ENCODE measurements at regions not wholly inside any gene's neighbourhood (a gene's known extent, or its start where the extent isn't known, plus 50 kb on each side); places are given as distances from the start of the nearest gene placed in this dataset.

DNA sequence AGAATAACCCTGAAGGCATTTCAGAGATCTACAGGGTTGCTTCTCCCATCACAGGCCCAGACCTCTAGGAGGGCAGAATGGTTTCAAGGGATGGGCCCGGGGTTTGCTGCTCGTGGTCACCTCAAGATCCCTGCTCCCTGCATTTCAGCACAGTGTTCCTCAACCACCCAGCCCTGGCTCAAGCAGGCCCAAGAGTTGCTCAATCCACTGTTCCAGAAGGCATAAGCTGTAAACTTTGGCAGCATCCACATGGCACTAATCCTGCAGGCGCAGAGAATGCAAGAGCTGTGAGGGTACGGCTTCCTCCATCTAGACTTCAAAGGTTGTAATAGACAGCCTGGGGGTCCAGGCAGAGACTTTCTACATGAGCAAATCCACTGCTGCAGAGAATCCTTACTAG lies 225.0 kb upstream of the UBASH3B start:
- H3K4me1 ChIP-seq: no peaks in the 10 kb centered on the region
- no peaks in the 10 kb centered on the region for H3K9me3 ChIP-seq
- no peaks in the 10 kb centered on the region for H3K36me3 ChIP-seq (replicated peaks in 1 of 2; ENCODE audit: insufficient read depth in 1 of 2, low read depth in 2 of 2)
- no peaks in the 10 kb centered on the region for H3K27me3 ChIP-seq
- intact Hi-C loops (cut with DNase I): no loop called here
- H3K27ac ChIP-seq: no peak overlapping the region
- DNase-seq (no peak), ATAC-seq (no peak)
- 95 to 96% methylated on average over 2 to 4 of the region's 4 CpGs for WGBS, 2 donors
- H3K4me3 ChIP-seq: no peak overlapping the region
- TF ChIP-seq, protein P1, sequence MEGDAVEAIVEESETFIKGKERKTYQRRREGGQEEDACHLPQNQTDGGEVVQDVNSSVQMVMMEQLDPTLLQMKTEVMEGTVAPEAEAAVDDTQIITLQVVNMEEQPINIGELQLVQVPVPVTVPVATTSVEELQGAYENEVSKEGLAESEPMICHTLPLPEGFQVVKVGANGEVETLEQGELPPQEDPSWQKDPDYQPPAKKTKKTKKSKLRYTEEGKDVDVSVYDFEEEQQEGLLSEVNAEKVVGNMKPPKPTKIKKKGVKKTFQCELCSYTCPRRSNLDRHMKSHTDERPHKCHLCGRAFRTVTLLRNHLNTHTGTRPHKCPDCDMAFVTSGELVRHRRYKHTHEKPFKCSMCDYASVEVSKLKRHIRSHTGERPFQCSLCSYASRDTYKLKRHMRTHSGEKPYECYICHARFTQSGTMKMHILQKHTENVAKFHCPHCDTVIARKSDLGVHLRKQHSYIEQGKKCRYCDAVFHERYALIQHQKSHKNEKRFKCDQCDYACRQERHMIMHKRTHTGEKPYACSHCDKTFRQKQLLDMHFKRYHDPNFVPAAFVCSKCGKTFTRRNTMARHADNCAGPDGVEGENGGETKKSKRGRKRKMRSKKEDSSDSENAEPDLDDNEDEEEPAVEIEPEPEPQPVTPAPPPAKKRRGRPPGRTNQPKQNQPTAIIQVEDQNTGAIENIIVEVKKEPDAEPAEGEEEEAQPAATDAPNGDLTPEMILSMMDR (IDR thresholded peaks at IDR 0.05): no peak
- no peak for TF ChIP-seq POLR2A (IDR thresholded peaks at IDR 0.05)

DNA sequence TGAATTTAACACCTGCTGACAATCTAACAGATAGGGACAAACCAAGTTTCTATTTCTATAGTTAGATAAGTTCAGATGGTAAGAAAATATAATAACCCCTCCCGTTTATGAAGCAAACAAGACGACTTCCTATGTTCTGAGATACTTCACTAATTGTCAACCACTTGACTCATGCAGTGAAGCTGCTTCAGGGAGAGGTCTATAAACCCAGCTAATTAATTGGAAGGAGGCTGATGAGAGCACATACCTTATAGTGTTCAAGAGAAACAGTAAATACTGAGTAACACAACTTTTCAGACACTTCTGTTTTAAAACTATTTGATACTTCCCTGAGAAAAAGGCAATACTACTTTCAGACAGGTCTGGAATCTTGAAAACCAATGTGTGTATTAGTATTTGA lies 229.4 kb upstream of the UBASH3B start:
- no peaks in the 10 kb centered on the region for H3K9me3 ChIP-seq
- H3K27ac ChIP-seq: no peak overlapping the region
- no peak overlapping the region for H3K4me3 ChIP-seq
- no peak for TF ChIP-seq POLR2A (IDR thresholded peaks at IDR 0.05)
- TF ChIP-seq, protein P1 (IDR thresholded peaks at IDR 0.05): no peak
- no peaks in the 10 kb centered on the region for H3K4me1 ChIP-seq
- no peaks in the 10 kb centered on the region for H3K27me3 ChIP-seq
- intact Hi-C loops (cut with DNase I): no loop called here
- no peaks in the 10 kb centered on the region for H3K36me3 ChIP-seq (replicated peaks in 1 of 2; ENCODE audit: insufficient read depth in 1 of 2, low read depth in 2 of 2)
- DNase-seq: no peak
- no peak for ATAC-seq
- 43 to 55% methylated on average over 2 of the region's 2 CpGs for WGBS, 2 donors

DNA sequence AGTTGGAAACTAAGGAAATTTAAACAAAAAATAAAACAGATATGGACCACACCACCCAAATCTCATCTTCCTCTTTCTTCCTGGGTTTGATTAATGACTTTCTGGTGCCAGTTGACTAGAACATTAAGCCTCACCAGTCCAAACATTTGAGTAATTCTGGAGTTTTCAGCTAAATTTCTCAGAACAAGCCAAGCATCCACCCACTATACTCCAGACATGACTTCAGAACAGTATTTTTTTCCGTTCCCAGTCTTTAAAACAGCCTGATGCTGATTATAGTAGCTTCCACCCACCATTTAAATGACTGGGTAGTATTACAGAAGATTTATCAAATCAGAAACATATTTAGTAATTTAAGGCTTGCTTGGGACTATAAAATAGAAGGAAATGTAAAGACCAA lies 230.9 kb upstream of the UBASH3B start:
- no peak for ATAC-seq
- H3K4me1 ChIP-seq: no peaks in the 10 kb centered on the region
- no peaks in the 10 kb centered on the region for H3K9me3 ChIP-seq
- no peak for DNase-seq
- H3K36me3 ChIP-seq (replicated peaks in 1 of 2; ENCODE audit: insufficient read depth in 1 of 2, low read depth in 2 of 2): no peaks in the 10 kb centered on the region
- no peaks in the 10 kb centered on the region for H3K27me3 ChIP-seq
- WGBS, 2 donors: 78 to 81% methylated on average over 1 of the region's 1 CpG
- no peak overlapping the region for H3K27ac ChIP-seq
- intact Hi-C loops (cut with DNase I): no loop called here
- no peak overlapping the region for H3K4me3 ChIP-seq
- TF ChIP-seq, protein P1 (IDR thresholded peaks at IDR 0.05): no peak

DNA sequence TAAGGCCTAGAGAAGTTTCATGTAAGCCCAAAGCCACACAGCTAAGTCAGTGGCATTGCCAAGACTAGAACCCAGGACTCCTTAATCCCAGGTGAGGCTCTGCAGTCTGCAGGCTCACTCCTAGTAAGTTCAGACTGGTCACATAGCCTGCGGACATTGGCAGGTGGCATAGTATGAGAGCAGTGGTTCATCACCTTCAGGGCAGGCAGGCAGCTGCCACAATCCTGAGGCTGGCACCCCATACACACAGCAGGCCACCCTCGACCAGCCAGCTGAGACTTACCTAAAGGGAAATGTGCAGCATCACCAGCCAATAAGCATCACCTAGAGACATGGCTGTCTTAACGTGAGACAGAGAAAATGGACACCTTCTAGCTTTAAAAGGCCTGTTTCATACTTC lies 231.6 kb upstream of the UBASH3B start:
- Histone ChIP-seq H3K9me3 (no peaks in the 10 kb centered on the region), H3K4me1 (no peaks in the 10 kb centered on the region), H3K27ac (no peak overlapping the region), H3K27me3 (no peaks in the 10 kb centered on the region), H3K4me3 (no peak overlapping the region), H3K36me3 (replicated peaks in 1 of 2; ENCODE audit: insufficient read depth in 1 of 2, low read depth in 2 of 2) (no peaks in the 10 kb centered on the region)
- ATAC-seq (no peak), DNase-seq (no peak)
- 75 to 82% methylated on average over 1 to 3 of the region's 3 CpGs for WGBS, 2 donors
- no peak for TF ChIP-seq POLR2A (IDR thresholded peaks at IDR 0.05)
- TF ChIP-seq, protein P1 (IDR thresholded peaks at IDR 0.05): no peak
- intact Hi-C loops (cut with DNase I): no loop called here

DNA sequence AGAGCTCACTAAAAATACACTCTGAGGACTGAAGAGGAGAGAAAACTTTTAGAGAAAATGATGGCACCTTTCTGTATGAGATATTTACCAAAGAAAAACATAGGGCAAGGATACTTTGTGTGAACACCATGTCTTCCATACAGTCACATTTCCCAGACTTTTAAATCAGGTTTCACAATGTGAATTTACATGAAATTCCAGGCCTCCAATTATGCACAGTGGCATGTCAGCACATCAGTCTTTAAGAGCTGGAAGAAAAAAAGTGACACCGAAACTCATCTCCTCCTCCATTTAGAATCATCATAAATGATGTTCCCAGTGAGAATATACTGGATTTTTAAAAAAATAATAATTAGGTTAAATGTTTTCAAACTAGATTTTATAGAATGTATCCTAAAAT lies 232.2 kb upstream of the UBASH3B start:
- Histone ChIP-seq H3K4me1 (no peaks in the 10 kb centered on the region), H3K27me3 (no peaks in the 10 kb centered on the region), H3K27ac (no peak overlapping the region), H3K4me3 (no peak overlapping the region), H3K9me3 (no peaks in the 10 kb centered on the region), H3K36me3 (replicated peaks in 1 of 2; ENCODE audit: insufficient read depth in 1 of 2, low read depth in 2 of 2) (no peaks in the 10 kb centered on the region)
- no peak for TF ChIP-seq POLR2A (IDR thresholded peaks at IDR 0.05)
- TF ChIP-seq, protein P1 (IDR thresholded peaks at IDR 0.05): no peak
- DNase-seq (no peak), ATAC-seq (no peak)
- WGBS, 2 donors: 88 to 95% methylated on average over 1 of the region's 1 CpG
- intact Hi-C loops (cut with DNase I): no loop called here

Measured in body of pancreas (tissue), 4 donors.